Activated T-cell treated with anti-CD3 and anti-CD28 coated beads, Interleukin-2, amount 50 U/mL, for 4 hours (primary cell): ENCODE measurements at regions not wholly inside any gene's neighbourhood (a gene's known extent, or its start where the extent isn't known, plus 50 kb on each side); places are given as distances from the start of the nearest gene placed in this dataset.

Source experiments
- ATAC-seq, 2 donors: fragments of 200-7000 bp; cut with Tn5 transposase; one replicate each; pipeline ENCODE4 v1.10.0; 2021
- DNase-seq: peaks from one replicate; pipeline ENCODE4 v3.0.0-alpha.2; 2020
- H3K27me3 Mint-ChIP-seq: one replicate; pipeline ENCODE4 v1.8.0; 2021; ENCODE audit warnings: low read depth, mixed read lengths
- H3K36me3 Mint-ChIP-seq: one replicate; pipeline ENCODE4 v1.8.0; 2022; ENCODE audit warnings: mixed read lengths; ENCODE audit not compliant: insufficient read depth
- H3K4me1 Mint-ChIP-seq: one replicate; pipeline ENCODE4 v1.8.0; 2021; ENCODE audit warnings: low read depth, mixed read lengths
- H3K4me3 Mint-ChIP-seq: one replicate; pipeline ENCODE4 v1.8.0; 2021; ENCODE audit warnings: mild to moderate bottlenecking, moderate library complexity, mixed read lengths
- H3K9me3 Mint-ChIP-seq: one replicate; pipeline ENCODE4 v1.8.0; 2021; ENCODE audit warnings: mixed read lengths

- Mint-ChIP-seq H3K9me3 (no peaks in the 10 kb centered on the region), H3K4me1 (peaks cover 78% of the 10 kb centered on the region), H3K36me3 (no peaks in the 10 kb centered on the region), H3K4me3 (no peak overlapping the region), H3K27me3 (no peaks in the 10 kb centered on the region)
- no peak for DNase-seq
- peak in 1 of 2 donors; percentile 7 for ATAC-seq
Measured at GRCh38 chr7:22676385-22676784, 50.6 kb upstream of the IL6 start.

- Mint-ChIP-seq H3K9me3 (no peaks in the 10 kb centered on the region), H3K4me1 (peaks cover 79% of the 10 kb centered on the region), H3K36me3 (no peaks in the 10 kb centered on the region), H3K4me3 (no peak overlapping the region), H3K27me3 (no peaks in the 10 kb centered on the region)
- no peak for DNase-seq
- ATAC-seq: peak; percentile 55 to 63
Measured at GRCh38 chr7:22675917-22676343, 51.1 kb upstream of the IL6 start.

GRCh38 chr7:22675421-22675820 is 51.6 kb upstream of the IL6 start:
- ATAC-seq (no peak), DNase-seq (no peak)
- Mint-ChIP-seq H3K27me3 (no peaks in the 10 kb centered on the region), H3K9me3 (no peaks in the 10 kb centered on the region), H3K36me3 (no peaks in the 10 kb centered on the region), H3K4me3 (no peak overlapping the region), H3K4me1 (peaks cover 76% of the 10 kb centered on the region)

GRCh38 chr7:22672846-22673680 is 53.9 kb upstream of the IL6 start:
- DNase-seq (no peak), ATAC-seq (no peak)
- no peaks in the 10 kb centered on the region for H3K36me3 Mint-ChIP-seq
- H3K4me1 Mint-ChIP-seq: peaks cover 62% of the 10 kb centered on the region
- H3K9me3 Mint-ChIP-seq: no peaks in the 10 kb centered on the region
- no peaks in the 10 kb centered on the region for H3K27me3 Mint-ChIP-seq
- H3K4me3 Mint-ChIP-seq: no peak overlapping the region

GRCh38 chr7:22671177-22671879 is 55.7 kb upstream of the IL6 start:
- H3K4me1 Mint-ChIP-seq: peaks cover 47% of the 10 kb centered on the region
- ATAC-seq (no peak), DNase-seq (no peak)
- no peak overlapping the region for H3K4me3 Mint-ChIP-seq
- no peaks in the 10 kb centered on the region for H3K27me3 Mint-ChIP-seq
- no peaks in the 10 kb centered on the region for H3K9me3 Mint-ChIP-seq
- no peaks in the 10 kb centered on the region for H3K36me3 Mint-ChIP-seq

GRCh38 chr7:22670422-22670815 is 56.6 kb upstream of the IL6 start:
- H3K36me3 Mint-ChIP-seq: no peaks in the 10 kb centered on the region
- H3K4me1 Mint-ChIP-seq: peaks cover 45% of the 10 kb centered on the region
- ATAC-seq: no peak
- no peaks in the 10 kb centered on the region for H3K27me3 Mint-ChIP-seq
- no peak overlapping the region for H3K4me3 Mint-ChIP-seq
- H3K9me3 Mint-ChIP-seq: no peaks in the 10 kb centered on the region
- DNase-seq: no peak

GRCh38 chr7:22669692-22670421 is 57.1 kb upstream of the IL6 start:
- Mint-ChIP-seq H3K27me3 (no peaks in the 10 kb centered on the region), H3K4me1 (peaks cover 41% of the 10 kb centered on the region), H3K36me3 (no peaks in the 10 kb centered on the region), H3K9me3 (no peaks in the 10 kb centered on the region), H3K4me3 (no peak overlapping the region)
- ATAC-seq: no peak
- no peak for DNase-seq

GRCh38 chr7:22668971-22669401 is 58.0 kb upstream of the IL6 start:
- DNase-seq: no peak
- Mint-ChIP-seq H3K4me1 (peaks cover 37% of the 10 kb centered on the region), H3K9me3 (no peaks in the 10 kb centered on the region), H3K36me3 (no peaks in the 10 kb centered on the region), H3K27me3 (no peaks in the 10 kb centered on the region), H3K4me3 (no peak overlapping the region)
- no peak for ATAC-seq

GRCh38 chr7:22667562-22668239 is 59.3 kb upstream of the IL6 start:
- ATAC-seq (no peak), DNase-seq (no peak)
- Mint-ChIP-seq H3K27me3 (no peaks in the 10 kb centered on the region), H3K36me3 (no peaks in the 10 kb centered on the region), H3K4me3 (no peak overlapping the region), H3K9me3 (no peaks in the 10 kb centered on the region), H3K4me1 (peaks cover 35% of the 10 kb centered on the region)

GRCh38 chr7:22667187-22667561 is 59.8 kb upstream of the IL6 start:
- ATAC-seq (no peak), DNase-seq (no peak)
- H3K4me3 Mint-ChIP-seq: no peak overlapping the region
- H3K9me3 Mint-ChIP-seq: no peaks in the 10 kb centered on the region
- H3K36me3 Mint-ChIP-seq: no peaks in the 10 kb centered on the region
- no peaks in the 10 kb centered on the region for H3K27me3 Mint-ChIP-seq
- H3K4me1 Mint-ChIP-seq: peaks cover 34% of the 10 kb centered on the region

- no peak for ATAC-seq
- DNase-seq: no peak
- Mint-ChIP-seq H3K36me3 (no peaks in the 10 kb centered on the region), H3K4me1 (peaks cover 35% of the 10 kb centered on the region), H3K4me3 (no peak overlapping the region), H3K27me3 (no peaks in the 10 kb centered on the region), H3K9me3 (no peaks in the 10 kb centered on the region)
Measured at GRCh38 chr7:22666732-22667131, 60.3 kb upstream of the IL6 start.

- H3K36me3 Mint-ChIP-seq: no peaks in the 10 kb centered on the region
- H3K27me3 Mint-ChIP-seq: no peaks in the 10 kb centered on the region
- peaks cover 30% of the 10 kb centered on the region for H3K4me1 Mint-ChIP-seq
- ATAC-seq (peak in 1 of 2 donors; percentile 27), DNase-seq (no peak)
- H3K9me3 Mint-ChIP-seq: no peaks in the 10 kb centered on the region
- no peak overlapping the region for H3K4me3 Mint-ChIP-seq
Measured at GRCh38 chr7:22665923-22666322, 61.1 kb upstream of the IL6 start.

GRCh38 chr7:22664988-22665798 is 61.8 kb upstream of the IL6 start:
- Mint-ChIP-seq H3K4me1 (peaks cover 30% of the 10 kb centered on the region), H3K4me3 (no peak overlapping the region), H3K36me3 (no peaks in the 10 kb centered on the region), H3K9me3 (no peaks in the 10 kb centered on the region), H3K27me3 (no peaks in the 10 kb centered on the region)
- ATAC-seq: no peak
- DNase-seq: no peak
